HepG2 (cell line): ENCODE measurements at regions not wholly inside any gene's neighbourhood (a gene's known extent, or its start where the extent isn't known, plus 50 kb on each side); places are given as distances from the start of the nearest gene placed in this dataset.

ENCODE experiments used
- NR3C1 ChIP-seq: sonication (generic); formaldehyde crosslinking; IDR thresholded peaks from 2 replicates; pipeline ENCODE4 v1.4.0; 2020; ENCODE audit warnings: missing genetic modification reagents
- POLR2A ChIP-seq, 2 experiments: IDR thresholded peaks; 2 replicates each; pipeline ENCODE4 v1.6.1; 2011; ENCODE audit warnings: low read depth in 2 of 2, low read length in 2 of 2, mild to moderate bottlenecking in 1 of 2, moderate library complexity in 1 of 2; ENCODE audit not compliant: insufficient read depth in 1 of 2
- RAD21 ChIP-seq: fragments of 450-650 bp; formaldehyde crosslinking; IDR thresholded peaks from 2 replicates; pipeline ENCODE4 v1.5.0; 2020; ENCODE audit warnings: mild to moderate bottlenecking
- ZBTB1 ChIP-seq: sonication (generic); formaldehyde crosslinking; IDR thresholded peaks from 2 replicates; pipeline ENCODE4 v1.4.0; 2020; ENCODE audit warnings: missing genetic modification reagents, borderline replicate concordance
- ZC3H13 ChIP-seq: sonication (generic); formaldehyde crosslinking; IDR thresholded peaks from 2 replicates; pipeline ENCODE4 v1.8.1; 2023; ENCODE audit warnings: mild to moderate bottlenecking, missing genetic modification reagents, moderate library complexity
- TF ChIP-seq, protein P1 (sequence below): sonication (generic); formaldehyde crosslinking; IDR thresholded peaks from 2 replicates; pipeline ENCODE4 v1.4.0; 2020; ENCODE audit warnings: mild to moderate bottlenecking, missing genetic modification reagents
- TF ChIP-seq, protein P2 (sequence below): sonication (generic); formaldehyde crosslinking; IDR thresholded peaks from 2 replicates; pipeline ENCODE4 v1.4.0; 2020; ENCODE audit warnings: missing genetic modification reagents
- TF ChIP-seq, protein P3 (sequence below): sonication (generic); formaldehyde crosslinking; IDR thresholded peaks from 2 replicates; pipeline ENCODE4 v1.5.0; 2020; ENCODE audit warnings: mild to moderate bottlenecking, missing genetic modification reagents, moderate library complexity
- TF ChIP-seq, protein P4 (sequence below): sonication (generic); formaldehyde crosslinking; conservative IDR thresholded peaks from 2 replicates; pipeline ENCODE4 v1.4.0; 2020; ENCODE audit warnings: missing genetic modification reagents

DNA sequence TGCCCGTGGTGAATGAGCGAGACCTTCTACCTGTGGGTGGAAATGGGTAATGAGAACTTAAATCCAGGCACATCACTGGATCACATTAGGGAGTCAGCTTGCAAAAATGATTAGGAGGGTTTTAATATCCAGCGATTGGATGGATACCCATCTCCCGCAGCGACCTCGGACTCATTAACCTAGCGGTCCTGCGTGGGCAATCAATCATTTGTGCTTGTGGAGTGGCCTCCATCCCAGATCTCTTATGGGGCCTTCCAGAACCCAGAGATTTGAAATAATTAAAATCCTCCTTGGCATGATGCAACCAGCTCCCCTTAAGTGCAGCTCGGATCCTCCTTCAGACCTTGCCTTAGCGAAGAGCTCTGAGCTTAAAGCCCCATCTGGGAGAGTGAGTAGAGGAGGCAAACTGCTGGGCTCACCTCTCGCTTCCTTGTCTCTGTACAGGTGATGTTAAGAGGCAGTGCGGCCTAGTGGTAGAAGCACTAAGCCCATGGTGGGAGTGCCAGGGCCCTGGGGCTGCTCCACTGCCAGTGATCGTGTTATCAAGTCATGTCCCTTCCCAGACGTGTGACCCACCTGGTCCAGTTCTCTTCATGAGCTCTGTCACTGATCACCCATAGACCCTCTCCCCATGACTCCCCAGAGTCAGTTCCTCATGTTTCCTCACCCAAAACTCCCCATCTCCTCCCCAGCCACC lies 285.2 kb upstream of the TLE3 start:
- TF ChIP-seq, protein P1, sequence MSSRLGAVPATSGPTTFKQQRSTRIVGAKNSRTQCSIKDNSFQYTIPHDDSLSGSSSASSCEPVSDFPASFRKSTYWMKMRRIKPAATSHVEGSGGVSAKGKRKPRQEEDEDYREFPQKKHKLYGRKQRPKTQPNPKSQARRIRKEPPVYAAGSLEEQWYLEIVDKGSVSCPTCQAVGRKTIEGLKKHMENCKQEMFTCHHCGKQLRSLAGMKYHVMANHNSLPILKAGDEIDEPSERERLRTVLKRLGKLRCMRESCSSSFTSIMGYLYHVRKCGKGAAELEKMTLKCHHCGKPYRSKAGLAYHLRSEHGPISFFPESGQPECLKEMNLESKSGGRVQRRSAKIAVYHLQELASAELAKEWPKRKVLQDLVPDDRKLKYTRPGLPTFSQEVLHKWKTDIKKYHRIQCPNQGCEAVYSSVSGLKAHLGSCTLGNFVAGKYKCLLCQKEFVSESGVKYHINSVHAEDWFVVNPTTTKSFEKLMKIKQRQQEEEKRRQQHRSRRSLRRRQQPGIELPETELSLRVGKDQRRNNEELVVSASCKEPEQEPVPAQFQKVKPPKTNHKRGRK (CRISPR knock-in tag), result no peak
- TF ChIP-seq, protein P2, sequence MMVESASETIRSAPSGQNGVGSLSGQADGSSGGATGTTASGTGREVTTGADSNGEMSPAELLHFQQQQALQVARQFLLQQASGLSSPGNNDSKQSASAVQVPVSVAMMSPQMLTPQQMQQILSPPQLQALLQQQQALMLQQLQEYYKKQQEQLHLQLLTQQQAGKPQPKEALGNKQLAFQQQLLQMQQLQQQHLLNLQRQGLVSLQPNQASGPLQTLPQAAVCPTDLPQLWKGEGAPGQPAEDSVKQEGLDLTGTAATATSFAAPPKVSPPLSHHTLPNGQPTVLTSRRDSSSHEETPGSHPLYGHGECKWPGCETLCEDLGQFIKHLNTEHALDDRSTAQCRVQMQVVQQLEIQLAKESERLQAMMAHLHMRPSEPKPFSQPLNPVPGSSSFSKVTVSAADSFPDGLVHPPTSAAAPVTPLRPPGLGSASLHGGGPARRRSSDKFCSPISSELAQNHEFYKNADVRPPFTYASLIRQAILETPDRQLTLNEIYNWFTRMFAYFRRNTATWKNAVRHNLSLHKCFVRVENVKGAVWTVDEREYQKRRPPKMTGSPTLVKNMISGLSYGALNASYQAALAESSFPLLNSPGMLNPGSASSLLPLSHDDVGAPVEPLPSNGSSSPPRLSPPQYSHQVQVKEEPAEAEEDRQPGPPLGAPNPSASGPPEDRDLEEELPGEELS (CRISPR knock-in tag), result no peak
- TF ChIP-seq ZBTB1 (no peak), NR3C1 (CRISPR knock-in tag) (no peak), POLR2A (IDR thresholded peaks at IDR 0.05; ENCODE audit: insufficient read depth in 1 of 2, low read depth in 2 of 2, low read length in 2 of 2) (no peak), RAD21 (no peak), ZC3H13 (CRISPR knock-in tag) (no peak)
- TF ChIP-seq, protein P3, sequence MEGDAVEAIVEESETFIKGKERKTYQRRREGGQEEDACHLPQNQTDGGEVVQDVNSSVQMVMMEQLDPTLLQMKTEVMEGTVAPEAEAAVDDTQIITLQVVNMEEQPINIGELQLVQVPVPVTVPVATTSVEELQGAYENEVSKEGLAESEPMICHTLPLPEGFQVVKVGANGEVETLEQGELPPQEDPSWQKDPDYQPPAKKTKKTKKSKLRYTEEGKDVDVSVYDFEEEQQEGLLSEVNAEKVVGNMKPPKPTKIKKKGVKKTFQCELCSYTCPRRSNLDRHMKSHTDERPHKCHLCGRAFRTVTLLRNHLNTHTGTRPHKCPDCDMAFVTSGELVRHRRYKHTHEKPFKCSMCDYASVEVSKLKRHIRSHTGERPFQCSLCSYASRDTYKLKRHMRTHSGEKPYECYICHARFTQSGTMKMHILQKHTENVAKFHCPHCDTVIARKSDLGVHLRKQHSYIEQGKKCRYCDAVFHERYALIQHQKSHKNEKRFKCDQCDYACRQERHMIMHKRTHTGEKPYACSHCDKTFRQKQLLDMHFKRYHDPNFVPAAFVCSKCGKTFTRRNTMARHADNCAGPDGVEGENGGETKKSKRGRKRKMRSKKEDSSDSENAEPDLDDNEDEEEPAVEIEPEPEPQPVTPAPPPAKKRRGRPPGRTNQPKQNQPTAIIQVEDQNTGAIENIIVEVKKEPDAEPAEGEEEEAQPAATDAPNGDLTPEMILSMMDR (CRISPR knock-in tag), result no peak
- TF ChIP-seq, protein P4, sequence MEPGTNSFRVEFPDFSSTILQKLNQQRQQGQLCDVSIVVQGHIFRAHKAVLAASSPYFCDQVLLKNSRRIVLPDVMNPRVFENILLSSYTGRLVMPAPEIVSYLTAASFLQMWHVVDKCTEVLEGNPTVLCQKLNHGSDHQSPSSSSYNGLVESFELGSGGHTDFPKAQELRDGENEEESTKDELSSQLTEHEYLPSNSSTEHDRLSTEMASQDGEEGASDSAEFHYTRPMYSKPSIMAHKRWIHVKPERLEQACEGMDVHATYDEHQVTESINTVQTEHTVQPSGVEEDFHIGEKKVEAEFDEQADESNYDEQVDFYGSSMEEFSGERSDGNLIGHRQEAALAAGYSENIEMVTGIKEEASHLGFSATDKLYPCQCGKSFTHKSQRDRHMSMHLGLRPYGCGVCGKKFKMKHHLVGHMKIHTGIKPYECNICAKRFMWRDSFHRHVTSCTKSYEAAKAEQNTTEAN (CRISPR knock-in tag), result no peak
